Ovary (tissue), 7 donors: ENCODE measurements at regions not wholly inside any gene's neighbourhood (a gene's known extent, or its start where the extent isn't known, plus 50 kb on each side); places are given as distances from the start of the nearest gene placed in this dataset.
"Not testable (repeated sequence)": the region's sequence is repeated elsewhere in the genome, so short reads cannot be mapped to it uniquely, and the experiment has no call there.

Experiments
- DNase-seq, 5 donors: peaks; one replicate each; pipeline ENCODE4 v3.0.0-alpha.2; 2019 to 2020
- H3K27ac ChIP-seq, 2 donors: fragments of 200-600 bp; one replicate each; pipeline versions ENCODE4 v1.5.1 to v1.8.0; 2019 to 2022
- H3K27me3 ChIP-seq: fragments of 200-600 bp; one replicate; pipeline ENCODE4 v1.8.0; 2022
- H3K36me3 ChIP-seq: fragments of 200-600 bp; sonication (generic); one replicate; pipeline ENCODE4 v1.5.1; 2019
- H3K4me1 ChIP-seq: one replicate; pipeline ENCODE4 v1.8.1; 2013; ENCODE audit warnings: mild to moderate bottlenecking, moderate library complexity; ENCODE audit not compliant: insufficient read depth
- H3K4me3 ChIP-seq: fragments of 200-600 bp; sonication (generic); one replicate; pipeline ENCODE4 v1.5.1; 2017
- H3K9me3 ChIP-seq, 2 donors: fragments of 200-600 bp in 1 of 2; sonication (generic) in 1 of 2; one replicate each; pipeline versions ENCODE4 v1.5.1 to v1.8.1; 2013 to 2019; ENCODE audit warnings: mild to moderate bottlenecking in 1 of 2, moderate library complexity in 1 of 2
- EP300 ChIP-seq: sonication (generic); formaldehyde crosslinking; IDR thresholded peaks from one replicate; pipeline ENCODE4 v1.6.1; 2017; ENCODE audit warnings: antibody characterized with exemption
- POLR2A ChIP-seq: fragments of 450-650 bp; IDR thresholded peaks from one replicate; pipeline ENCODE4 v1.6.1; 2017; ENCODE audit warnings: antibody characterized with exemption, mild to moderate bottlenecking, moderate library complexity
- WGBS, 3 donors: extraction: QIAGEN DNeasy Blood & Tissue Kit in 1 of 3; methylation state at CpG; one replicate each; pipeline versions ENCODE4 v1.1.5 to v1.1.7; 2013 to 2017; 5-methylcytosine and 5-hydroxymethylcytosine counted together
- intact Hi-C, 4 donors: fragments of 100-400 bp; cut with DNase I; formaldehyde crosslinking; loops; one replicate each; pipeline versions ENCODE4 v1.11.0 to v1.15.1; 2022 to 2023
- TF ChIP-seq, protein P1 (sequence below), 3 donors: fragments of 450-650 bp in 2 of 3; fragments of 200-600 bp in 1 of 3; IDR thresholded peaks; one replicate each; pipeline versions ENCODE4 v1.5.1 to v1.8.0; 2016 to 2022; ENCODE audit warnings: antibody characterized with exemption in 3 of 3, mild to moderate bottlenecking in 1 of 3
- donor health status: DM: no; HTN: no; CAD: no; lungs with moderate emphysema.
- donor health status: DM: no; HTN: no; CAD: no.
- donor health status: Bipolar disorder and iron deficiency.
- donor health status: DM: no; HTN: no; CAD: no.
- donor health status: DM: yes; HTN: yes; CAD: no.

DNA sequence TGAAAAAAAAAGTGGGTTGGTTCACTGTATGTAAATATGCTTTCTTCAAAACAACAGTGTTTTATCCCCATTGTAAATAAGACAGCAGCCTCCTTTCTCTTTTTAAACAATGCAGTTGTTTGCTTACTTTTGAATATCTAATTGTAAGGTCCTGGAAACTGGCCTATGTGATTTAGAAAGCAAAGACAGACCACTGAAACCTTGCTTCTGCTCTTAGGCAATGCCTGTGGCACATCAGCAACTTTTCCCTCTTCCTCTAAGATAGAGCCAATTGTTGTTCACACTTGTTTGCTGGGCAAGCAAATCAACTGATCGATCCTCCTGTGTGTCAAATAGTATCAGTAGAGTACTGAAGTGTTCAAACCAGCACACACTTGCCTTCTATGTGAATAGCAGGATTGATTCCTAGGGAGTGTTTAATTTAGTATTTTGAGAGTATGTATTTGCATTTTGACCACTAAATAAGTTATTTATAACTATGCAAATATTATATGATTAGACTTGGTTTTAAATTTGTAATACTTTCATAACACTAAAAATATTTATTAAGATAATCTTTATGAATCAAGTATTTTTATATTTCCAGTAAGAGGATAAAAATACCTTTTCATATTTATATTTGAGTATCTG is 55.4 kb upstream of the GRPR start:
- intact Hi-C loops, result no loop called here
- no peaks in the 10 kb centered on the region for H3K27me3 ChIP-seq
- DNase-seq, result no peak
- H3K36me3 ChIP-seq, result no peaks in the 10 kb centered on the region
- no peak for TF ChIP-seq POLR2A
- 62 to 72% (median 68%) methylated on average over 1 of the region's 1 CpG for WGBS, 3 donors
- no peaks in the 10 kb centered on the region for H3K9me3 ChIP-seq
- no peak overlapping the region for H3K27ac ChIP-seq
- no peak overlapping the region for H3K4me3 ChIP-seq
- no peaks in the 10 kb centered on the region for H3K4me1 ChIP-seq

DNA sequence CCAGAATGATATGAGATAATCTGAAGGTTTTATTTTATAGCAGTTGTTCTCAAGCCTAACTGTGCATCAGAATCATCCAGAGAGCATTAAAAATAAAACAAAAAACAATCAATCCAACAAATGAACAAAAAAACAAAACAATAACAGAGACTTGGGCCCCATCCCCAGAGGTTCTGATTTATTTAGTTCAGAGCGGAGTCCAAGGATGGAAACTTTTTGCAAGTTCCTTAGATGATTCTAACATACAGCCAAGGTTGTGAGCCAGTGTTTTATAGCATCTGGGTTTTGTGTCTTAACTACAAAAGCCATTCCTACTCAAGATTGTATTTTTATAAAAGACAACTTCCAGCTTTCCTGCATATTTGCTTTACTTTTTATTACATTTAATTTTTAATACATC is 59.4 kb upstream of the GRPR start:
- Histone ChIP-seq H3K4me3 (no peak overlapping the region), H3K4me1 (no peaks in the 10 kb centered on the region), H3K27me3 (no peaks in the 10 kb centered on the region), H3K27ac (no peak overlapping the region), H3K36me3 (no peaks in the 10 kb centered on the region), H3K9me3 (no peaks in the 10 kb centered on the region)
- no peak for DNase-seq
- intact Hi-C loops, result no loop called here
- TF ChIP-seq, protein P1, sequence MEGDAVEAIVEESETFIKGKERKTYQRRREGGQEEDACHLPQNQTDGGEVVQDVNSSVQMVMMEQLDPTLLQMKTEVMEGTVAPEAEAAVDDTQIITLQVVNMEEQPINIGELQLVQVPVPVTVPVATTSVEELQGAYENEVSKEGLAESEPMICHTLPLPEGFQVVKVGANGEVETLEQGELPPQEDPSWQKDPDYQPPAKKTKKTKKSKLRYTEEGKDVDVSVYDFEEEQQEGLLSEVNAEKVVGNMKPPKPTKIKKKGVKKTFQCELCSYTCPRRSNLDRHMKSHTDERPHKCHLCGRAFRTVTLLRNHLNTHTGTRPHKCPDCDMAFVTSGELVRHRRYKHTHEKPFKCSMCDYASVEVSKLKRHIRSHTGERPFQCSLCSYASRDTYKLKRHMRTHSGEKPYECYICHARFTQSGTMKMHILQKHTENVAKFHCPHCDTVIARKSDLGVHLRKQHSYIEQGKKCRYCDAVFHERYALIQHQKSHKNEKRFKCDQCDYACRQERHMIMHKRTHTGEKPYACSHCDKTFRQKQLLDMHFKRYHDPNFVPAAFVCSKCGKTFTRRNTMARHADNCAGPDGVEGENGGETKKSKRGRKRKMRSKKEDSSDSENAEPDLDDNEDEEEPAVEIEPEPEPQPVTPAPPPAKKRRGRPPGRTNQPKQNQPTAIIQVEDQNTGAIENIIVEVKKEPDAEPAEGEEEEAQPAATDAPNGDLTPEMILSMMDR (IDR thresholded peaks at IDR 0.05), result no peak
- no peak for TF ChIP-seq POLR2A
- TF ChIP-seq EP300, result no peak
- 69 to 78% (median 74%) methylated on average over 1 of the region's 1 CpG for WGBS, 3 donors

DNA sequence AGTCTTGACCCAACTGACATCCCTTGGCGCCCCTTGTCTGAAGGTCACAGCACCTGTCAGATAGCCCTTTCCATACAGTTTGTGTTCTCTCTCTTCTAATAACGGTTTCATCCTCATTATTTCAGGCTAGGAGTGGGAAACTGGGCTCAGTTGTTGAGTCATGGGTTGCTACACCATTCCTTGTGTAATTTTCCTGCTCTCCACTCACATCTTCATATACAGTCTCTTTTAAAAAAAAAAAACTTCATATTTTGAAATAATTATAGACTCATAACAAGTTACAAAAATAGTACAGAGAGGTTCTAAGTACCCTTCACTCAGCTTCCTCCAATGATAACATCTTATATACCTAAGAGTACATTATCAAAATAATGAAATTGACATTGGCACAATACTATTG is 60.2 kb upstream of the GRPR start:
- Histone ChIP-seq H3K36me3 (no peaks in the 10 kb centered on the region), H3K27ac (no peak overlapping the region), H3K4me1 (no peaks in the 10 kb centered on the region), H3K27me3 (no peaks in the 10 kb centered on the region), H3K9me3 (no peaks in the 10 kb centered on the region), H3K4me3 (no peak overlapping the region)
- TF ChIP-seq EP300 (no peak), POLR2A (no peak)
- TF ChIP-seq, protein P1 (IDR thresholded peaks at IDR 0.05), result no peak
- DNase-seq, result no peak
- 64 to 72% (median 65%) methylated on average over 2 of the region's 2 CpGs for WGBS, 3 donors
- intact Hi-C loops, result no loop called here

DNA sequence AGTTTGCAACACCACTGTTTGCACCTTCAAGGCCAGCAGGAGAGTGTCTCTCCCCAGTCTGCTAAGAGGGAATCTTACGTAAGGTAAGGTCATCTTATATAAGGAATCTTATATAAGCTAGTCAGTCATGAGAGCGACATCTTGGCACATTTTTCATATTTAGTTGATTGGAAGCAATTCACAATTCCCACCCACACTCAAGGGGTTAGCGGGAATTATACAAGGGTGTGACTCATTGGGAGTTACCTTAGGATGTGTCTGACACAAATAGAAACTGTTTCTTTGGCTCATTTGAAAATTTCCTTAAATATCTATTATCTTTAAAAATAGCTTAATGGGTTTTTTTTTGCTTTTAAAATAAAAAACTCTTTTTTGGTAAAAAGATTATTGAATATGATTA is 62.1 kb upstream of the GRPR start:
- WGBS, 3 donors, result 90 to 92% (median 91%) methylated on average over 3 of the region's 3 CpGs
- Histone ChIP-seq H3K4me1 (no peaks in the 10 kb centered on the region), H3K36me3 (no peaks in the 10 kb centered on the region), H3K9me3 (no peaks in the 10 kb centered on the region), H3K27ac (no peak overlapping the region), H3K27me3 (no peaks in the 10 kb centered on the region), H3K4me3 (no peak overlapping the region)
- DNase-seq, result no peak
- intact Hi-C loops, result no loop called here
- TF ChIP-seq POLR2A (no peak), EP300 (no peak)
- TF ChIP-seq, protein P1 (IDR thresholded peaks at IDR 0.05), result no peak

DNA sequence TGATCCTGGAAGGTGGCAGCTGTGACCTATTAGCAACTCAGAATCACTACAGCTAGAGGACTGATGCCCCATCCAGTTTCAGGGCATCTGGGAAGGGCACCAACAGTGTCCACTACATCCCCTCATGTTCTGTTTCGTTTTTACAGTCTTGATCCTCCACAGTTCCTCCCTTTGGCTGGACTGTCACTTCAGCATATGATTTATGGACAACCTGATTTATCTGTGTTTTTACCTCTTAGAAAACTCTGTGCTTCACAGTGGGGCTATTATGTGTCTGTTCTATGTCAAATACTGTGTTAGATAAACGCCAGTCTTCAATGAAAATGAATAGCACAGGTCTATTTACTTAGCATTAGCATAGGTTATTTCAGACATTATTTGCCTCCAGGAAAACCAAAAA is 63.1 kb upstream of the GRPR start:
- Histone ChIP-seq H3K9me3 (no peaks in the 10 kb centered on the region), H3K27ac (no peak overlapping the region), H3K4me3 (no peak overlapping the region), H3K27me3 (no peaks in the 10 kb centered on the region), H3K36me3 (no peaks in the 10 kb centered on the region), H3K4me1 (no peaks in the 10 kb centered on the region)
- WGBS, 3 donors, result 9 to 19% (median 14%) methylated on average over 2 of the region's 2 CpGs
- TF ChIP-seq EP300 (no peak), POLR2A (no peak)
- TF ChIP-seq, protein P1 (IDR thresholded peaks at IDR 0.05), result no peak
- intact Hi-C loops, result no loop called here
- DNase-seq, result no peak

DNA sequence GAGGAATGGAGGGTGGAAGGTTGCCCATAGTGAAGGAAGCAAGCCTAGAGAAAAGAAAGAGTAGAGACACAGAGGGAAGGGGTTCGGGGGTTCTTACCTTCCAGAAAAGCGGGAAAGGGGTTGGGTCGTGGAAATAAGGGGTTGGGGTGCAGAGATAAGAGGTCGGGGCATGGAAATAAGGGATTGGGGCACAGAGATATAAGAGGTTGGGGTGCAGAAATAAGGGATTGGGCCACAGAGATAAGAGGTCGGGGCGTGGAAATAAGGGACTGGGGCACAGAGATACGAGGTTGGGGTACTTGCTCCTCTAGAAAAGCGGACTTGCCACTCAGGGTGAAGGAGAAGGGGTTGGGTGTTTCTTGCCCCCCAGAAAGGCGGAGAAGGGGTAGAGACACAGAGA is 74.2 kb upstream of the GRPR start:
- H3K4me3 ChIP-seq, intact Hi-C loops, H3K27ac ChIP-seq, H3K4me1 ChIP-seq, H3K36me3 ChIP-seq, H3K27me3 ChIP-seq, H3K9me3 ChIP-seq, DNase-seq: not testable (repeated sequence)
- 81 to 89% (median 84%) methylated on average over 9 of the region's 9 CpGs for WGBS, 3 donors
